Tibial nerve (tissue), 4 donors: ENCODE measurements at regions not wholly inside any gene's neighbourhood (a gene's known extent, or its start where the extent isn't known, plus 50 kb on each side); places are given as distances from the start of the nearest gene placed in this dataset.

Experiments
- EP300 ChIP-seq, 2 donors: sonication (generic); formaldehyde crosslinking; IDR thresholded peaks; one replicate each; pipeline ENCODE4 v1.6.1; 2017; ENCODE audit warnings: antibody characterized with exemption in 2 of 2, mild to moderate bottlenecking in 1 of 2
- POLR2A ChIP-seq, 2 donors: fragments of 450-650 bp; IDR thresholded peaks; one replicate each; pipeline ENCODE4 v1.6.1; 2017; ENCODE audit warnings: antibody characterized with exemption in 2 of 2, mild to moderate bottlenecking in 2 of 2, moderate library complexity in 2 of 2
- TF ChIP-seq, protein P1 (sequence below), 5 experiments: fragments of 200-600 bp in 3 of 5; fragments of 450-650 bp in 2 of 5; sonication (generic) in 3 of 5; IDR thresholded peaks; one replicate each; pipeline ENCODE4 v1.5.1; 2016 to 2019; ENCODE audit warnings: antibody characterized with exemption in 5 of 5, mild to moderate bottlenecking in 3 of 5, moderate library complexity in 2 of 5

DNA sequence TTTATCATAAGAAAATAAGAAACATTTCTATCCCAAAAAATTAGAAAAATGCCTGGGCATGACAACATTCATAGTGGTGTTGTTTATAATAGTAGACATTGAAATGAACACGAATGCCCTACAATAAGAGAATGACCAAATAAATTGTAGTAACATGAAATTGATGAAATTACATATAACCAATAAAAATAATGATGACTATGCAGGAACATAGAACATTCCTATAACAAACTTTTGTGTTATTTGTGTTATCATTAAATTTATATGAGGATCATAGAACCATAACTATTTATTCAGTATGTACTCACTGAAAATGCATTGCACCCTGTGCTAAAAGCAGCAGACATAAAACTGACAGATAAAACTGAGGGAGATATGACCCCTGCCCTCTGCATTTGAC, 399.7 kb downstream of the CBLN4 start:
- TF ChIP-seq, protein P1, sequence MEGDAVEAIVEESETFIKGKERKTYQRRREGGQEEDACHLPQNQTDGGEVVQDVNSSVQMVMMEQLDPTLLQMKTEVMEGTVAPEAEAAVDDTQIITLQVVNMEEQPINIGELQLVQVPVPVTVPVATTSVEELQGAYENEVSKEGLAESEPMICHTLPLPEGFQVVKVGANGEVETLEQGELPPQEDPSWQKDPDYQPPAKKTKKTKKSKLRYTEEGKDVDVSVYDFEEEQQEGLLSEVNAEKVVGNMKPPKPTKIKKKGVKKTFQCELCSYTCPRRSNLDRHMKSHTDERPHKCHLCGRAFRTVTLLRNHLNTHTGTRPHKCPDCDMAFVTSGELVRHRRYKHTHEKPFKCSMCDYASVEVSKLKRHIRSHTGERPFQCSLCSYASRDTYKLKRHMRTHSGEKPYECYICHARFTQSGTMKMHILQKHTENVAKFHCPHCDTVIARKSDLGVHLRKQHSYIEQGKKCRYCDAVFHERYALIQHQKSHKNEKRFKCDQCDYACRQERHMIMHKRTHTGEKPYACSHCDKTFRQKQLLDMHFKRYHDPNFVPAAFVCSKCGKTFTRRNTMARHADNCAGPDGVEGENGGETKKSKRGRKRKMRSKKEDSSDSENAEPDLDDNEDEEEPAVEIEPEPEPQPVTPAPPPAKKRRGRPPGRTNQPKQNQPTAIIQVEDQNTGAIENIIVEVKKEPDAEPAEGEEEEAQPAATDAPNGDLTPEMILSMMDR (IDR thresholded peaks at IDR 0.05) = no peak
- TF ChIP-seq POLR2A (IDR thresholded peaks at IDR 0.05) (no peak), EP300 (IDR thresholded peaks at IDR 0.05) (no peak)
